IPS-15b (cell line): ENCODE measurements at regions not wholly inside any gene's neighbourhood (a gene's known extent, or its start where the extent isn't known, plus 50 kb on each side); places are given as distances from the start of the nearest gene placed in this dataset.
"Not testable (repeated sequence)": the region's sequence is repeated elsewhere in the genome, so short reads cannot be mapped to it uniquely, and the experiment has no call there.

Experiments
- H3K27me3 ChIP-seq: one replicate; pipeline ENCODE4 v1.6.1; 2013; ENCODE audit warnings: low read length; ENCODE audit not compliant: control insufficient read depth, insufficient read depth
- H3K36me3 ChIP-seq: one replicate; pipeline ENCODE4 v1.6.1; 2013; ENCODE audit warnings: low read length; ENCODE audit not compliant: control insufficient read depth, insufficient read depth
- H3K4me1 ChIP-seq: one replicate; pipeline ENCODE4 v1.6.1; 2013; ENCODE audit warnings: mild to moderate bottlenecking, low read length; ENCODE audit not compliant: control insufficient read depth, insufficient read depth
- H3K4me3 ChIP-seq: one replicate; pipeline ENCODE4 v1.5.1; 2013; ENCODE audit warnings: low read depth, low read length
- H3K9ac ChIP-seq: one replicate; pipeline ENCODE4 v1.6.1; 2013; ENCODE audit warnings: low read depth, mild to moderate bottlenecking, low read length
- H3K9me3 ChIP-seq: one replicate; pipeline ENCODE4 v1.6.1; 2013; ENCODE audit warnings: mild to moderate bottlenecking, low read length; ENCODE audit not compliant: control insufficient read depth, insufficient read depth

DNA sequence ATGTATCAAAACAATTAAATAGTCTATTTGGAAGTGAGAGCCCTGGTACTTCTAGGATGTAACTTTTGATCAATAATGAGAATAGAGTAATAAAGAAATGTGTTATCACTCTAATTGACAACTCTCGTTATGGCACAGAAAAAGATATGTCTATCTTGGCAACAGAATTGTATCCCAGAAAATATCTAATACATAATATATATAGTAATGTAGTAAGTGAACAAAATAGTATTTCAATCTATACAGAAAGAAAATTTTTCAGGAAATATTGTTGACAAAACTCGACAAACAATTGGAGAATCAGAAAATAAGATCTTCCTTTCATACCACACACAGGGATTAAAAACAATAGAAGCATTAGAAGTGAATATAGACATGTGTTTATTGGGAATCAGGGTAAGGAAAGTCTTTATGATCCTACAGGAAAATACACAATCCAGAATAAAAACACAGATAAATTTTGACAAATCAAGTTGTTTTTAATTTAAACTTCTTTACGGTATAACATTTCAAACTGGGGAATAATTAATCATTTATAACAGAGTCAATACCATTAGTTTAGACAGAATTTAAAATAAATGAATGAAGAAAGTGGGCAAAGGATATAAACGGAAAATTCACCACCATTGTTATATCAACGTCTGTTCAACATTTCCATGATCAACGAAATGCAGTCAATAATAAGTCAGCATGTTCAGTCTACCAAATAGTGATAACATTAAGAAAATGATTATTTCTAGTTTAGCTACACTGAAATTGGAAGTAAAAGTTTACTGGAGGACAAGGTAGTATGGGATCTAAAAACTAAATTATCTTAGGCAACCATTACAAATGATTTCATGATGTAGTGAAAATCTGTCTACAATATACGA, 1526.5 kb upstream of the TPTE start:
- H3K27me3 ChIP-seq: no peaks in the 10 kb centered on the region
- no peaks in the 10 kb centered on the region for H3K36me3 ChIP-seq
- H3K9me3 ChIP-seq: peaks cover 75% of the 10 kb centered on the region
- no peak overlapping the region for H3K4me3 ChIP-seq
- H3K4me1 ChIP-seq: no peaks in the 10 kb centered on the region
- H3K9ac ChIP-seq: no peak overlapping the region

- not testable (repeated sequence) for H3K4me1 ChIP-seq, H3K9ac ChIP-seq, H3K4me3 ChIP-seq, H3K27me3 ChIP-seq, H3K36me3 ChIP-seq
- peaks cover 62% of the 10 kb centered on the region for H3K9me3 ChIP-seq
Measured at GRCh38 chr21:8996487-8996968, 1524.9 kb upstream of the TPTE start.

DNA sequence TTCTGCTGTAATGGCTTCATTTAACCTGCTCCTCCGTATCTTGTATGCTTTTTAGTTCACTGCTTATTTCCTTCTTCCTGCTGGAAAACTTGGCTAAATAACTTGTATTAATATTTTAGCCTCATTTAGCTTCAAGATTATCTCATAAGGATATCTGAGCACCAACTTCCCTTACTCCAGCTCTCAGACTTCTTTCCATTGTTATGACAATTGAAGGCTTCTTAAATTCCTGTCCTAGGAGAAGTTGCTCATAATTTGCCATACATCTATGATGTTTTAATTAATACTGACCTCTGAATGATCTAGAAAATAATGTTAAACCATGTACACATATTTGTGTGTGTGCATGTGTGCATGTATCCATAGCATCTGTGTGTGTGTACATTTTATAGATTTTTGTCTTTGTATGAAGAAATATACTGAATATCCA, 1524.4 kb upstream of the TPTE start:
- H3K36me3 ChIP-seq: no peaks in the 10 kb centered on the region
- H3K9ac ChIP-seq: no peak overlapping the region
- no peaks in the 10 kb centered on the region for H3K4me1 ChIP-seq
- no peak overlapping the region for H3K4me3 ChIP-seq
- no peaks in the 10 kb centered on the region for H3K27me3 ChIP-seq
- H3K9me3 ChIP-seq: peaks cover 57% of the 10 kb centered on the region

DNA sequence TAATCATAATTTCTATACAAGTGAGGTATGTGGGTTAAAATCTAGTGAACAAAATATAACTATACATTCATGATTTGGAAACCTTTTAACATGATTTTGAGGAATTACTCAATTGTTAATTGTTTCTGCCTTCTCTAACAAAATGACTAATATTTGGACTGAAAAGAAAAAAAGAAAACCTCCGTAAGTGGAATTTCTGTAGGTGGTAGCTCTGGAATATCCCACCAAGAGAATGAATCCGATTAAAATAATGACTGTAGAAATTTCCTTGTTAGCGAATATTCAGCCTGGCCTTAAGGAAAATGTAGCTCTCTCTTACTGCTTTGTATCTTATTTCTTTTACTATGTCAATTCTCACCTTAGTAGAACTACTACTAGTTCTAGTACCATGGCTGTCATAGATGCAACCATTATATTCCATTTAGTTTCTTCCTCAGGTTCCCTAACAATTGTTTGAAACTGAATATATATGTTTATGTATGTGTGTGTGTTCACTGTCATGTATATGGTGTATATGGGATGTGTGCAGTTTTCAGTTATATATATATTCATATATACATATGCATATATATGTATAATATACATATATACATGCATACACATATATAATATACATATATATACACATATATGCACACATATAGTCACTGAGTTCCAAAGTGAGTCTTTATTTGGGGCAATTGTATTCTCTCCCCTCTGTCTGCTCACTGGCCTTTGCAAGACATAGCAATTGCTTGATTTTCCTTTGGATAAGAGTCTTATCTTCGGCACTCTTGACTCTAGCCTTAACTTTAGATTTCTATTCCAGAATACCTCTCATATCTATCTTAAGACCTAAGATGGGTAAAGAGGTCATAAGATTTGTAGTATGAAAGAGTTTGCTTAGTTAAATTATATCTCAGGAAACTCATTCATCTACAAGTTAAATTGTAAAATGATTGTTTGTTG, 1523.7 kb upstream of the TPTE start:
- not testable (repeated sequence) for H3K9ac ChIP-seq, H3K27me3 ChIP-seq, H3K4me3 ChIP-seq, H3K4me1 ChIP-seq, H3K36me3 ChIP-seq
- H3K9me3 ChIP-seq: peaks cover 55% of the 10 kb centered on the region

GRCh38 chr21:8998480-8998879, 1522.9 kb upstream of the TPTE start:
- H3K36me3 ChIP-seq, H3K4me1 ChIP-seq, H3K27me3 ChIP-seq, H3K4me3 ChIP-seq, H3K9ac ChIP-seq: not testable (repeated sequence)
- peaks cover 52% of the 10 kb centered on the region for H3K9me3 ChIP-seq

DNA sequence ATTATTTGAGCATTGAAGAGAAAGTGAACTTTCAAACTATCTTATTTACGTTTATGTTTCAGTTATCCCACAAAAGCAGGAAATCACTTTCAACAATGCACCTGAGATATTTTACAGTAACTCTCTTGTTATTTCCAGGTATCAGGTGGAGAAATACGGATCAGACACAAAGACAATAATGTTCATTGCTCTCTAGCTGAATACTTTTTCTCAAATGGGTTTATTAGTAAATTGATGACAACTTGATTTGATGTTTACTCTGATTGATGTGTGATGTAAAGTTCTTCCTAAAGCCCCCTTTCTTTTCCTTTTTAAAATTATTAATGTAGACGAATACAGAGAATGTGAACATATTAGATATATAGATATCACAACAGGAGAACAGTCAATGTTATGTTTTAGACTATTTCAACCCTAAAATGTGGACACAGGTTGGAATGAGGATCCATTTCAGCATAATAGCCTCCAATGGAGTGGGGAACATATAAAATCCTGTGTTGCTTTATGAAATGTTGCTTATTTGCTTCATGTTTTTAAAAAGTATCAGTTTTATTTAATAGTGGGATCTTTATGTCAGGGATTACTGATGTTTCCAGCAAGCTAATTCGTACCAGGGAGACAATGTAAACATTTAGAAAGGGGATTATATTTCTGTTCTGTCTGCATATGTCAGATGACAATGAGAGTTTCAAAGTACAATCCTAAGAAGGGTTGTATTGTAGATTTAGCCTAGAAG, 1522.3 kb upstream of the TPTE start:
- no peaks in the 10 kb centered on the region for H3K36me3 ChIP-seq
- peaks cover 51% of the 10 kb centered on the region for H3K9me3 ChIP-seq
- H3K4me1 ChIP-seq: no peaks in the 10 kb centered on the region
- no peak overlapping the region for H3K4me3 ChIP-seq
- H3K27me3 ChIP-seq: no peaks in the 10 kb centered on the region
- no peak overlapping the region for H3K9ac ChIP-seq

- peaks cover 50% of the 10 kb centered on the region for H3K9me3 ChIP-seq
- H3K36me3 ChIP-seq, H3K27me3 ChIP-seq, H3K9ac ChIP-seq, H3K4me3 ChIP-seq, H3K4me1 ChIP-seq: not testable (repeated sequence)
Measured at GRCh38 chr21:9000132-9000531, 1521.3 kb upstream of the TPTE start.

DNA sequence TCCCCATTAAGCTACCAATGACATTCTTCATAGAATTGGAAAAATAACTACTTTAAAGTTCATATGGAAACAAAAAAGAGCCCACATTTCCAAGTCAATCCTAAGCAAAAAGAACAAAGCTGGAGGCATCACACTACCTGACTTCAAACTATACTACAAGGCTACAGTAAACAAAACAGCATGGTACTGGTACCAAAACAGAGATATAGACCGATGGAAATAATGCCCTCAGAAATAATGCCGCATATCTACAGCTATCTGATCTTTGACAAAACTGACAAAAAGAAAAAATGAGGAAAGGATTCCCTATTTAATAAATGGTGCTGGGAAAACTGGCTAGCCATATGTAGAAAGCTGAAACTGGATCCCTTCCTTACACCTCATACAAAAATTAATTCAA, 1520.7 kb upstream of the TPTE start:
- H3K9ac ChIP-seq, H3K4me1 ChIP-seq, H3K4me3 ChIP-seq, H3K27me3 ChIP-seq, H3K36me3 ChIP-seq: not testable (repeated sequence)
- peaks cover 55% of the 10 kb centered on the region for H3K9me3 ChIP-seq

DNA sequence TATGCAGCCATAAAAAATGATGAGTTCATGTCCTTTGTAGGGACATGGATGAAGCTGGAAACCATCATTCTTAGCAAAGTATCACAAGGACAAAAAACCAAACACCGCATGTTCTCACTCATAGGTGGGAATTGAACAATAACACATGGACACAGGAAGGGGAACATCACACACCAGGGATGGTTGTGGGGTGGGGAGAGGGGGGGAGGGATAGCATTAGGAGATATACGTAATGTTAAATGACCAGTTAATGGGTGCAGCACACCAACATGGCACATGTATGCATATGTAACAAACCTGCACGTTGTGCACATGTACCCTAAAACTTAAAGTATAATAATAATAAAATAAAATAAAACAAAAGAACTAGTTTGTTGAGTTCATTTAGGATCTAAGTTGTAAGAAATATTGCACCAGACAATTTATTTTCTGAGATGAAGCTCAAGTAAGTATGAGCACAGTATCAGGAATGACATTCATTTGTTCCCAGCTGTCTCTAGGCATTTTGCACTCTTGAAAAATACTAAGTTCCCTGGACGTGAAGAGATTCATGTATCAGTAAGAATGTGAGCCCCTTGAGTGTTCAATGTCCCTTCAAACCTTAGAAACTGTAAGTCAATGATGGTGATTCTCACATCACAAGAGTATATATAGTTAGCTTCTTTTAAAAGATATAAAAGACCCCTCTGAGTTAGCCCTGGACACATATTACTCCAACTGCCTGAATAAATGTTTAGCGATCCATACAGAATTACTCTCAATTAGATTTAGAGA, 1519.3 kb upstream of the TPTE start:
- H3K4me3 ChIP-seq, H3K4me1 ChIP-seq, H3K9ac ChIP-seq, H3K36me3 ChIP-seq, H3K27me3 ChIP-seq: not testable (repeated sequence)
- H3K9me3 ChIP-seq: peaks cover 62% of the 10 kb centered on the region

DNA sequence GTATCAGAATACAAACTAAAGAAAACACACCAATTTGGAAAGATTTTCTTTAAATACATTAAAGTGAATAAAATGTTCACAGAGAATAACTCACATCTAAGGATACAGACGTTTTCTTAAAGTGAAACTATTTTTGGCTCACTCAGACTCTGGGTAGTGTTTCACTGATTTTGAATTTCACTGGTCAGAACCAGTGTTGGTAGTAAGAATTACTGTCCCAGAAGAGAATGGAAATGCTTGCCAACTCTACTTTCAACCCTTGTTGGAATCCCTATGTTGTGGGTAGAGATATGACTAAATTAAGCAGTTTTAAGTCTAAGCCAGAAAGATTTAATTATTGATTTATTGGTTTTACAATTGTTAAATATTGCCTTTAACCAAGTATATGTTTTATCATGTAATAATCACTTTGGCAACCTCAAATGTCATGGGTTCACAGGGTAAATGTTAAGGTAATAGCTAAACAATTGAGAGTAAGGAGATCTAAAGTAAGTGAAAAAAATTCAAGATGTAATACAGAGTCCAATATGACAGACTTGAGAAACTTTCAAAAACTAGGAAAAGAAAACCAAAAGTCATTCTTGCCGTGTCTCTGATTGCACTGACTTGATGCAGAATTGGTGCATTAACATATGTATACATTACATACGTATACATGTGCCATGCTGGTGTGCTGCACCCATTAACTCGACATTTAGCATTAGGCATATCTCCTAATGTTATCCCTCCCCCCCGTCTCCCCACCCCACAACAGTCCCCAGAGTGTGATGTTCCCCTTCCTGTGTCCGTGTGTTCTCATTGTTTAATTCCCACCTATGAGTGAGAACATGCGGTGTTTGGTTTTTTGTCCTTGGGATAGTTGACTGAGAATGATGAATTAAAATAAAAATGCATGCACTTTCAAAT, 1517.2 kb upstream of the TPTE start:
- H3K4me3 ChIP-seq, H3K9ac ChIP-seq, H3K27me3 ChIP-seq, H3K36me3 ChIP-seq, H3K4me1 ChIP-seq: not testable (repeated sequence)
- peaks cover 65% of the 10 kb centered on the region for H3K9me3 ChIP-seq
